Thyroid gland (tissue), 4 donors: ENCODE measurements at regions not wholly inside any gene's neighbourhood (a gene's known extent, or its start where the extent isn't known, plus 50 kb on each side); places are given as distances from the start of the nearest gene placed in this dataset.

Experiments used
- POLR2A ChIP-seq, 2 donors: fragments of 450-650 bp; IDR thresholded peaks; one replicate each; pipeline ENCODE4 v1.6.1; 2017; ENCODE audit warnings: antibody characterized with exemption in 2 of 2, mild to moderate bottlenecking in 2 of 2, moderate library complexity in 1 of 2
- TF ChIP-seq, protein P1 (sequence below), 6 experiments: fragments of 200-600 bp in 3 of 6; fragments of 450-650 bp in 3 of 6; sonication (generic) in 3 of 6; IDR thresholded peaks; one replicate each; pipeline ENCODE4 v1.5.1; 2016 to 2019; ENCODE audit warnings: antibody characterized with exemption in 6 of 6, mild to moderate bottlenecking in 2 of 6, inconsistent platforms in 1 of 6, moderate library complexity in 1 of 6

DNA sequence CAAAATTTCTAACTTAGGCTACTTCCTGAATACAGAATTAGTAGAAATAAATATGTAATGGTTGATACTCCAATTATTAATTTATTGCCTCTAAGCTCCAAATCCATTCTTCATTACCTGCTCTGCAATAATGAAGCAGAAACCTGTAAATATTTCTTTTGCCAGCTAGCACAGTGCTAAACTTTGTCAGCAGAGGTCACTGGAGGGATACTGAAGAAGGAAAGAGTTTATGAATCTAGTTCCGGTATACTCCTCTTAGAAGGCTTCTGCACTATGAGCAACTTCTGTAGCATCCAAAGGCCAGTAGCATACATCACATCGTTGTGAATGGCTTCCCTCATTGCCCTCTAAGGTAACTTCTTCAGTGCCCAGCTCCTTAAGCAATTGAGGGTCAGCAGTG lies 81.0 kb upstream of the LHX8 start:
- TF ChIP-seq, protein P1, sequence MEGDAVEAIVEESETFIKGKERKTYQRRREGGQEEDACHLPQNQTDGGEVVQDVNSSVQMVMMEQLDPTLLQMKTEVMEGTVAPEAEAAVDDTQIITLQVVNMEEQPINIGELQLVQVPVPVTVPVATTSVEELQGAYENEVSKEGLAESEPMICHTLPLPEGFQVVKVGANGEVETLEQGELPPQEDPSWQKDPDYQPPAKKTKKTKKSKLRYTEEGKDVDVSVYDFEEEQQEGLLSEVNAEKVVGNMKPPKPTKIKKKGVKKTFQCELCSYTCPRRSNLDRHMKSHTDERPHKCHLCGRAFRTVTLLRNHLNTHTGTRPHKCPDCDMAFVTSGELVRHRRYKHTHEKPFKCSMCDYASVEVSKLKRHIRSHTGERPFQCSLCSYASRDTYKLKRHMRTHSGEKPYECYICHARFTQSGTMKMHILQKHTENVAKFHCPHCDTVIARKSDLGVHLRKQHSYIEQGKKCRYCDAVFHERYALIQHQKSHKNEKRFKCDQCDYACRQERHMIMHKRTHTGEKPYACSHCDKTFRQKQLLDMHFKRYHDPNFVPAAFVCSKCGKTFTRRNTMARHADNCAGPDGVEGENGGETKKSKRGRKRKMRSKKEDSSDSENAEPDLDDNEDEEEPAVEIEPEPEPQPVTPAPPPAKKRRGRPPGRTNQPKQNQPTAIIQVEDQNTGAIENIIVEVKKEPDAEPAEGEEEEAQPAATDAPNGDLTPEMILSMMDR (IDR thresholded peaks at IDR 0.05), result no peak
- no peak for TF ChIP-seq POLR2A (IDR thresholded peaks at IDR 0.05)
